K562 (cell line): ENCODE measurements at regions not wholly inside any gene's neighbourhood (a gene's known extent, or its start where the extent isn't known, plus 50 kb on each side); places are given as distances from the start of the nearest gene placed in this dataset.

Source experiments
- ATAC-seq: fragments of 200-7000 bp; cut with Tn5 transposase; 3 replicates; pipeline ENCODE4 v1.9.1; 2020; ENCODE audit warnings: moderate library complexity
- BruUV-seq: library from RNA; stranded (reverse); fragments of 400-500 nt; replicated peaks from 2 replicates; lab custom pipeline; 2021; lab: Mats Ljungman, UMichigan
- CTCF ChIA-PET: fragments of 300-600 bp; formaldehyde crosslinking; extraction: SDS; loops from one replicate; lab custom pipeline; 2021; ENCODE audit warnings: low intra/inter-chr PET ratio; lab: Yijun Ruan, JAX
- POLR2A ChIA-PET: fragments of 300-600, 350-650 bp; sonication (Branson Sonifier 250); formaldehyde crosslinking; extraction: SDS; loops from one replicate; lab custom pipeline; 2021; ENCODE audit warnings: antibody characterized with exemption, inconsistent platforms; lab: Yijun Ruan, JAX
- DNase-seq, 4 experiments: peaks; one replicate each; pipeline versions ENCODE4 v3.0.0 to v3.0.0-alpha.2; 2011 to 2018; ENCODE audit warnings: low spot score in 3 of 4, mixed read lengths in 3 of 4; ENCODE audit errors: extremely low read depth in 1 of 4
- FAIRE-seq: peaks from 2 replicates; lab custom pipeline; 2011; peaks lifted over from hg19 to GRCh38; lab: Jason Lieb, UNC
- H2AFZ ChIP-seq: 2 replicates; pipeline ENCODE4 v1.6.0; 2011; ENCODE audit warnings: low read depth, low read length, control low read depth, inconsistent platforms
- H3K27ac ChIP-seq: fragments of 200-600 bp; 3 replicates; pipeline ENCODE4 v1.8.0; 2011; ENCODE audit warnings: low read depth, mild to moderate bottlenecking, control low read depth, inconsistent platforms, low read length, moderate library complexity, mixed read lengths; ENCODE audit errors: extremely low read depth
- H3K27me3 ChIP-seq, 2 experiments: fragments of 300-600 bp in 1 of 2; 2 replicates in 1 of 2; 3 replicates in 1 of 2; pipeline versions ENCODE4 v1.6.0 to v1.8.0; 2011; ENCODE audit warnings: inconsistent platforms in 2 of 2, low read length in 2 of 2, mild to moderate bottlenecking in 1 of 2, mixed read lengths in 1 of 2, moderate library complexity in 1 of 2; ENCODE audit not compliant: control insufficient read depth in 2 of 2, insufficient read depth in 2 of 2
- H3K36me3 ChIP-seq: fragments of 300-600 bp; 3 replicates; pipeline ENCODE4 v1.8.0; 2011; ENCODE audit warnings: mild to moderate bottlenecking, low read length, inconsistent platforms; ENCODE audit not compliant: control insufficient read depth, insufficient read depth
- H3K4me1 ChIP-seq, 2 experiments: fragments of 200-600 bp in 1 of 2; replicated peaks in 1 of 2; 2 replicates in 1 of 2; 3 replicates in 1 of 2; pipeline versions ENCODE4 v1.5.1 to v1.8.0; 2011; ENCODE audit warnings: inconsistent platforms in 2 of 2, low read length in 2 of 2, mild to moderate bottlenecking in 1 of 2, mixed read lengths in 1 of 2, moderate library complexity in 1 of 2; ENCODE audit not compliant: control insufficient read depth in 2 of 2, insufficient read depth in 2 of 2
- H3K4me2 ChIP-seq: 2 replicates; pipeline ENCODE4 v1.6.1; 2011; ENCODE audit warnings: low read length, control low read depth, inconsistent platforms, mixed read lengths; ENCODE audit not compliant: insufficient read depth
- H3K4me3 ChIP-seq: fragments of 200-600 bp; sonication (generic), shearing (Covaris generic); 2 replicates; pipeline ENCODE4 v1.5.1; 2016; ENCODE audit warnings: control low read depth, inconsistent platforms
- H3K79me2 ChIP-seq: fragments of 200-600 bp; 3 replicates; pipeline ENCODE4 v1.8.0; 2011; ENCODE audit warnings: low read length, inconsistent platforms; ENCODE audit not compliant: control insufficient read depth, insufficient read depth
- H3K9ac ChIP-seq, 2 experiments: 2 replicates each; pipeline versions ENCODE4 v1.6.0 to v1.6.1; 2011; ENCODE audit warnings: low read depth in 2 of 2, low read length in 2 of 2, control low read depth in 1 of 2, inconsistent platforms in 1 of 2, mild to moderate bottlenecking in 1 of 2, mixed read lengths in 1 of 2; ENCODE audit not compliant: insufficient read depth in 1 of 2
- H3K9me1 ChIP-seq: one replicate; pipeline ENCODE4 v1.6.0; 2011; ENCODE audit warnings: inconsistent platforms, mild to moderate bottlenecking, low read length, moderate library complexity; ENCODE audit not compliant: control insufficient read depth, insufficient read depth
- H3K9me3 ChIP-seq: replicated peaks from 2 replicates; pipeline ENCODE4 v1.5.1; 2011; ENCODE audit warnings: low read depth, low read length, inconsistent platforms; ENCODE audit not compliant: control insufficient read depth, insufficient read depth
- H4K20me1 ChIP-seq: replicated peaks from 2 replicates; pipeline ENCODE4 v1.6.1; 2011; ENCODE audit warnings: low read length, inconsistent platforms, mixed read lengths; ENCODE audit not compliant: control insufficient read depth, insufficient read depth
- KLF1 ChIP-seq: fragments of 450-650 bp; IDR thresholded peaks from 2 replicates; pipeline ENCODE4 v1.6.1; 2016; ENCODE audit warnings: missing genetic modification characterization, missing compliant biosample characterization
- MCM3 ChIP-seq: fragments of 450-650 bp; IDR thresholded peaks from 2 replicates; pipeline ENCODE4 v1.6.1; 2016
- NFE2 ChIP-seq: IDR thresholded peaks from 2 replicates; pipeline ENCODE4 v1.6.1; 2014; ENCODE audit warnings: antibody characterized with exemption, low read depth
- POLR2G ChIP-seq: fragments of 200-400 bp; formaldehyde crosslinking; IDR thresholded peaks from 2 replicates; pipeline ENCODE4 v1.6.1; 2017; ENCODE audit warnings: low read depth, mild to moderate bottlenecking, antibody characterized with exemption, low read length, moderate library complexity
- ZNF3 ChIP-seq: fragments of 250-450 bp; sonication (Bioruptor Pico); IDR thresholded peaks from 2 replicates; pipeline ENCODE4 v1.5.0; 2021; ENCODE audit warnings: mild to moderate bottlenecking, moderate library complexity
- ZNF444 ChIP-seq: fragments of 250-450 bp; sonication (Bioruptor Pico); IDR thresholded peaks from 2 replicates; pipeline ENCODE4 v1.4.0; 2020; ENCODE audit warnings: mild to moderate bottlenecking, moderate library complexity
- ZNF586 ChIP-seq: fragments of 450-650 bp; formaldehyde crosslinking; conservative IDR thresholded peaks from 2 replicates; pipeline ENCODE4 v1.4.0; 2020; ENCODE audit warnings: mild to moderate bottlenecking, moderate library complexity
- WGBS: fragments of 100-300 bp; shearing (Covaris generic); methylation state at CpG from one replicate; pipeline ENCODE4 v1.1.6; 2016; ENCODE audit warnings: low coverage, mixed read lengths; ENCODE audit not compliant: insufficient coverage; ENCODE audit errors: missing lambda C conversion rate; 5-methylcytosine and 5-hydroxymethylcytosine counted together
- in situ Hi-C: fragments of 300-500 bp; cut with MboI; formaldehyde crosslinking; loops from 4 replicates; pipeline ENCODE4 v1.15.0; 2018; ENCODE audit warnings: inconsistent platforms, mixed read lengths
- intact Hi-C: fragments of 100-400 bp; cut with micrococcal nuclease; formaldehyde crosslinking; loops from 2 replicates; pipeline ENCODE4 v1.14.2; 2022
- TF ChIP-seq, protein P1 (sequence below): fragments of 200-400 bp; formaldehyde crosslinking; IDR thresholded peaks from 2 replicates; pipeline ENCODE4 v1.6.1; 2017; ENCODE audit warnings: mild to moderate bottlenecking, low read depth, low read length, moderate library complexity
- TF ChIP-seq, protein P2 (sequence below): fragments of 450-650 bp; IDR thresholded peaks from 2 replicates; pipeline ENCODE4 v1.6.1; 2016; ENCODE audit warnings: low read depth, mild to moderate bottlenecking, moderate library complexity

DNA sequence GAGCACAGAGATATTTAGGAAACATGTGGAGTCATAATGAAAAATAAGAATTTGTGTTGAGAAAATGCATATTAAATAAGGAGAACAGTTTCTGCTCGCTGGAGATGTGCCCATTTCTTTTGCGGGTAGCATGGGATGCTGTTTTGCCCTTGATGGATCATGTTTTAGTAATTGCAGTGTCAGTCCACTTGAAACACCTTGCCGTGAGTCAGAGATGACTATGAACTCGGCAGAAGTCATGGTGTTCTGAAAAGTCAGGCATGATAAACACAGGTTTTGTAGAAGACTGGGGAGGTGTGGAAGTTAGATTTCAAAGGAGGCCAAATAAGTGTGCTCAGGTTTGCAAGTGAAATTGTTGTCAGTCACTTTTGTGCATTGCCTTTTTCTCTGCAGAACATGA is 315.0 kb upstream of the LRRC7 start:
- no peak for DNase-seq
- POLR2A ChIA-PET: no interaction called here
- Histone ChIP-seq H3K4me1 (no peaks in the 10 kb centered on the region), H3K27me3 (no peaks in the 10 kb centered on the region), H3K36me3 (no peaks in the 10 kb centered on the region), H3K79me2 (no peaks in the 10 kb centered on the region), H3K9me3 (no peaks in the 10 kb centered on the region), H4K20me1 (no peaks in the 10 kb centered on the region), H2AFZ (no peak overlapping the region), H3K9me1 (no peaks in the 10 kb centered on the region), H3K4me2 (no peak overlapping the region), H3K9ac (no peak overlapping the region), H3K4me3 (no peak overlapping the region), H3K27ac (no peak overlapping the region)
- FAIRE-seq: no peak
- no peak for ATAC-seq
- no peak for TF ChIP-seq MCM3
- TF ChIP-seq POLR2G: no peak
- no peak for TF ChIP-seq NFE2
- no peak for TF ChIP-seq KLF1
- TF ChIP-seq ZNF586 (CRISPR knock-in tag): no peak
- TF ChIP-seq, protein P1, sequence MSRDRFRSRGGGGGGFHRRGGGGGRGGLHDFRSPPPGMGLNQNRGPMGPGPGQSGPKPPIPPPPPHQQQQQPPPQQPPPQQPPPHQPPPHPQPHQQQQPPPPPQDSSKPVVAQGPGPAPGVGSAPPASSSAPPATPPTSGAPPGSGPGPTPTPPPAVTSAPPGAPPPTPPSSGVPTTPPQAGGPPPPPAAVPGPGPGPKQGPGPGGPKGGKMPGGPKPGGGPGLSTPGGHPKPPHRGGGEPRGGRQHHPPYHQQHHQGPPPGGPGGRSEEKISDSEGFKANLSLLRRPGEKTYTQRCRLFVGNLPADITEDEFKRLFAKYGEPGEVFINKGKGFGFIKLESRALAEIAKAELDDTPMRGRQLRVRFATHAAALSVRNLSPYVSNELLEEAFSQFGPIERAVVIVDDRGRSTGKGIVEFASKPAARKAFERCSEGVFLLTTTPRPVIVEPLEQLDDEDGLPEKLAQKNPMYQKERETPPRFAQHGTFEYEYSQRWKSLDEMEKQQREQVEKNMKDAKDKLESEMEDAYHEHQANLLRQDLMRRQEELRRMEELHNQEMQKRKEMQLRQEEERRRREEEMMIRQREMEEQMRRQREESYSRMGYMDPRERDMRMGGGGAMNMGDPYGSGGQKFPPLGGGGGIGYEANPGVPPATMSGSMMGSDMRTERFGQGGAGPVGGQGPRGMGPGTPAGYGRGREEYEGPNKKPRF: no peak
- TF ChIP-seq ZNF444 (CRISPR knock-in tag): no peak
- TF ChIP-seq, protein P2, sequence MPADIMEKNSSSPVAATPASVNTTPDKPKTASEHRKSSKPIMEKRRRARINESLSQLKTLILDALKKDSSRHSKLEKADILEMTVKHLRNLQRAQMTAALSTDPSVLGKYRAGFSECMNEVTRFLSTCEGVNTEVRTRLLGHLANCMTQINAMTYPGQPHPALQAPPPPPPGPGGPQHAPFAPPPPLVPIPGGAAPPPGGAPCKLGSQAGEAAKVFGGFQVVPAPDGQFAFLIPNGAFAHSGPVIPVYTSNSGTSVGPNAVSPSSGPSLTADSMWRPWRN: no peak
- TF ChIP-seq ZNF3 (CRISPR knock-in tag): no peak
- in situ Hi-C loops (no loop called here), intact Hi-C loops (no loop called here)
- CTCF ChIA-PET: no interaction called here
- 0% methylated on average over 4 of the region's 4 CpGs for WGBS
- BruUV-seq: no TSS peak
